ENCODE measurements at regions not wholly inside any gene's neighbourhood (a gene's known extent, or its start where the extent isn't known, plus 50 kb on each side); places are given as distances from the start of the nearest gene placed in this dataset.

GRCh38 chr14:51431741-51432140 lies 191.7 kb downstream of the TMX1 start:
- H2BK120ac ChIP-seq (ENCODE audit: low read depth, low read length): no peak overlapping the region
- H3K4ac ChIP-seq (ENCODE audit: low read length): no peak overlapping the region
- no CpG with 5 or more reads among the region's 1 CpG for whole genome bisulfite sequencing, 2 donors (ENCODE audit: extremely low coverage in 2 of 2, insufficient read length in 2 of 2, insufficient replicate concordance in 1 of 2)
- H3K9me3 ChIP-seq (replicated peaks in 1 of 2; ENCODE audit: control insufficient read depth in 2 of 2, insufficient read depth in 1 of 2, low read depth in 1 of 2, low read length in 2 of 2): no peaks in the 10 kb centered on the region
- no peak overlapping the region for H3K27ac ChIP-seq (replicated peaks; ENCODE audit: low read length)
- H3K4me2 ChIP-seq (ENCODE audit: insufficient read depth, low read length, poor library complexity, severe bottlenecking): no peak overlapping the region
- H3K14ac ChIP-seq (ENCODE audit: low read length): no peak overlapping the region
- H3K23ac ChIP-seq (ENCODE audit: low read depth, low read length, poor library complexity): no peak overlapping the region
- no peak for DNase-seq (ENCODE audit: low spot score)
- H4K8ac ChIP-seq (ENCODE audit: low read depth, low read length): no peak overlapping the region
- H2AFZ ChIP-seq (ENCODE audit: low read length): no peak overlapping the region
- H3K4me3 ChIP-seq (ENCODE audit: low read length in 2 of 2): no peak overlapping the region
- no peak overlapping the region for H2BK5ac ChIP-seq (ENCODE audit: low read length)
- no peak overlapping the region for H2BK12ac ChIP-seq (ENCODE audit: low read length)
- no peak overlapping the region for H3K18ac ChIP-seq (ENCODE audit: low read length)
- H3K4me1 ChIP-seq (ENCODE audit: control insufficient read depth in 2 of 2, insufficient read depth in 1 of 2, low read depth in 1 of 2, low read length in 2 of 2): peaks cover 7 to 35% of the 10 kb centered on the region in 2 donors
- H3K79me1 ChIP-seq (ENCODE audit: low read depth, low read length): no peaks in the 10 kb centered on the region
- H3K9ac ChIP-seq (ENCODE audit: low read depth, low read length, poor library complexity): no peak overlapping the region
- no peak overlapping the region for H4K91ac ChIP-seq (ENCODE audit: low read depth, low read length, poor library complexity)
- H3K27me3 ChIP-seq (ENCODE audit: control insufficient read depth in 3 of 3, insufficient read depth in 3 of 3, low read depth in 1 of 3, low read length in 3 of 3): no peaks in the 10 kb centered on the region
- H2BK15ac ChIP-seq (ENCODE audit: low read length): no peak overlapping the region
- H2AK5ac ChIP-seq (ENCODE audit: low read depth, low read length): no peak overlapping the region
- no peaks in the 10 kb centered on the region for H3K36me3 ChIP-seq (replicated peaks in 1 of 2; ENCODE audit: control insufficient read depth in 2 of 2, insufficient read depth in 2 of 2, low read length in 2 of 2)

GRCh38 chr14:51432302-51432948 lies 192.4 kb downstream of the TMX1 start:
- Histone ChIP-seq H3K27ac (replicated peaks; ENCODE audit: low read length) (no peak overlapping the region), H3K79me1 (ENCODE audit: low read depth, low read length) (no peaks in the 10 kb centered on the region), H3K4me3 (ENCODE audit: low read length in 2 of 2) (no peak overlapping the region), H3K27me3 (ENCODE audit: control insufficient read depth in 3 of 3, insufficient read depth in 3 of 3, low read depth in 1 of 3, low read length in 3 of 3) (no peaks in the 10 kb centered on the region), H3K14ac (ENCODE audit: low read length) (no peak overlapping the region), H4K91ac (ENCODE audit: low read depth, low read length, poor library complexity) (no peak overlapping the region), H2BK15ac (ENCODE audit: low read length) (no peak overlapping the region), H3K9me3 (replicated peaks in 1 of 2; ENCODE audit: control insufficient read depth in 2 of 2, insufficient read depth in 1 of 2, low read depth in 1 of 2, low read length in 2 of 2) (no peaks in the 10 kb centered on the region), H3K9ac (ENCODE audit: low read depth, low read length, poor library complexity) (no peak overlapping the region), H2BK120ac (ENCODE audit: low read depth, low read length) (no peak overlapping the region), H3K36me3 (replicated peaks in 1 of 2; ENCODE audit: control insufficient read depth in 2 of 2, insufficient read depth in 2 of 2, low read length in 2 of 2) (no peaks in the 10 kb centered on the region), H2BK5ac (ENCODE audit: low read length) (no peak overlapping the region), H4K8ac (ENCODE audit: low read depth, low read length) (no peak overlapping the region), H2AK5ac (ENCODE audit: low read depth, low read length) (no peak overlapping the region), H3K18ac (ENCODE audit: low read length) (no peak overlapping the region), H3K4ac (ENCODE audit: low read length) (no peak overlapping the region), H2AFZ (ENCODE audit: low read length) (no peak overlapping the region), H3K23ac (ENCODE audit: low read depth, low read length, poor library complexity) (no peak overlapping the region), H3K4me2 (ENCODE audit: insufficient read depth, low read length, poor library complexity, severe bottlenecking) (no peak overlapping the region), H3K4me1 (ENCODE audit: control insufficient read depth in 2 of 2, insufficient read depth in 1 of 2, low read depth in 1 of 2, low read length in 2 of 2) (peaks cover 7 to 35% of the 10 kb centered on the region in 2 donors), H2BK12ac (ENCODE audit: low read length) (no peak overlapping the region)
- no peak for DNase-seq (ENCODE audit: low spot score)
- no CpG with 5 or more reads among the region's 3 CpGs for WGBS, 2 donors (ENCODE audit: extremely low coverage in 2 of 2, insufficient read length in 2 of 2, insufficient replicate concordance in 1 of 2)

GRCh38 chr14:51436630-51437029 lies 196.6 kb downstream of the TMX1 start:
- H3K27ac ChIP-seq (replicated peaks; ENCODE audit: low read length): no peak overlapping the region
- H2AK5ac ChIP-seq (ENCODE audit: low read depth, low read length): no peak overlapping the region
- H3K4me2 ChIP-seq (ENCODE audit: insufficient read depth, low read length, poor library complexity, severe bottlenecking): no peak overlapping the region
- no peaks in the 10 kb centered on the region for H3K27me3 ChIP-seq (ENCODE audit: control insufficient read depth in 3 of 3, insufficient read depth in 3 of 3, low read depth in 1 of 3, low read length in 3 of 3)
- H3K79me1 ChIP-seq (ENCODE audit: low read depth, low read length): no peaks in the 10 kb centered on the region
- no peak overlapping the region for H2BK15ac ChIP-seq (ENCODE audit: low read length)
- no peak overlapping the region for H3K18ac ChIP-seq (ENCODE audit: low read length)
- H3K23ac ChIP-seq (ENCODE audit: low read depth, low read length, poor library complexity): no peak overlapping the region
- H2BK5ac ChIP-seq (ENCODE audit: low read length): no peak overlapping the region
- no peak overlapping the region for H3K14ac ChIP-seq (ENCODE audit: low read length)
- H3K9ac ChIP-seq (ENCODE audit: low read depth, low read length, poor library complexity): no peak overlapping the region
- no peaks in the 10 kb centered on the region for H3K9me3 ChIP-seq (replicated peaks in 1 of 2; ENCODE audit: control insufficient read depth in 2 of 2, insufficient read depth in 1 of 2, low read depth in 1 of 2, low read length in 2 of 2)
- H3K4me1 ChIP-seq (ENCODE audit: control insufficient read depth in 2 of 2, insufficient read depth in 1 of 2, low read depth in 1 of 2, low read length in 2 of 2): peaks cover 3 to 15% of the 10 kb centered on the region in 2 donors
- no peak for DNase-seq (ENCODE audit: low spot score)
- WGBS, 2 donors (ENCODE audit: extremely low coverage in 2 of 2, insufficient read length in 2 of 2, insufficient replicate concordance in 1 of 2): 100% methylated on average over 1 of the region's 1 CpG; no CpG with 5 or more reads in 1 of the 2 donors
- no peak overlapping the region for H2BK120ac ChIP-seq (ENCODE audit: low read depth, low read length)
- H3K4ac ChIP-seq (ENCODE audit: low read length): no peak overlapping the region
- no peak overlapping the region for H2AFZ ChIP-seq (ENCODE audit: low read length)
- no peak overlapping the region for H3K4me3 ChIP-seq (ENCODE audit: low read length in 2 of 2)
- no peaks in the 10 kb centered on the region for H3K36me3 ChIP-seq (replicated peaks in 1 of 2; ENCODE audit: control insufficient read depth in 2 of 2, insufficient read depth in 2 of 2, low read length in 2 of 2)
- no peak overlapping the region for H4K91ac ChIP-seq (ENCODE audit: low read depth, low read length, poor library complexity)
- H4K8ac ChIP-seq (ENCODE audit: low read depth, low read length): no peak overlapping the region
- H2BK12ac ChIP-seq (ENCODE audit: low read length): no peak overlapping the region

DNA sequence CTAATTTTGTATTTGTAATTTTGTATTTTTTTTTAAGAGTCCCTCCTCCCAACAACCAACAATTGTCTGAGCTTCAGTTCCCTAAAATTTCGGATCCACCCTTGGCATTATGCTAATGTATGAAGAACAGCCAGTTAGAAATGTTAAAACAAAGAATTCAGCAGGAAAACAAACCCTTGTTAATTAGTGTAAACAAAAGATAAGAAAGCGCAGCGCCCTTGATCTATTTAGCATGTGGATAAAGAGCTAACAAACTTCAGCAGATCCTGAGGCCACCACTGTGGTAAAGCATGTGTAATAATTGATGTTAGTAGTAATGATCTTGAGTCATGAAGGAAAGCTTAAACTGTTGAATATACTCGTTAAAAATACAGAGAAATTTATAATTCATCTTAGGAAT lies 199.8 kb downstream of the TMX1 start:
- Histone ChIP-seq H3K9me3 (replicated peaks in 1 of 2; ENCODE audit: control insufficient read depth in 2 of 2, insufficient read depth in 1 of 2, low read depth in 1 of 2, low read length in 2 of 2) (no peaks in the 10 kb centered on the region), H3K4me3 (ENCODE audit: low read length in 2 of 2) (no peak overlapping the region), H2BK5ac (ENCODE audit: low read length) (no peak overlapping the region), H2AK5ac (ENCODE audit: low read depth, low read length) (no peak overlapping the region), H3K36me3 (replicated peaks in 1 of 2; ENCODE audit: control insufficient read depth in 2 of 2, insufficient read depth in 2 of 2, low read length in 2 of 2) (no peaks in the 10 kb centered on the region), H3K18ac (ENCODE audit: low read length) (no peak overlapping the region), H2AFZ (ENCODE audit: low read length) (no peak overlapping the region), H3K9ac (ENCODE audit: low read depth, low read length, poor library complexity) (no peak overlapping the region), H4K91ac (ENCODE audit: low read depth, low read length, poor library complexity) (no peak overlapping the region), H2BK15ac (ENCODE audit: low read length) (no peak overlapping the region), H3K4me1 (ENCODE audit: control insufficient read depth in 2 of 2, insufficient read depth in 1 of 2, low read depth in 1 of 2, low read length in 2 of 2) (no peaks in the 10 kb centered on the region), H3K4ac (ENCODE audit: low read length) (no peak overlapping the region), H2BK12ac (ENCODE audit: low read length) (no peak overlapping the region), H3K27ac (replicated peaks; ENCODE audit: low read length) (no peak overlapping the region), H3K79me1 (ENCODE audit: low read depth, low read length) (no peaks in the 10 kb centered on the region), H3K27me3 (ENCODE audit: control insufficient read depth in 3 of 3, insufficient read depth in 3 of 3, low read depth in 1 of 3, low read length in 3 of 3) (no peaks in the 10 kb centered on the region), H3K14ac (ENCODE audit: low read length) (no peak overlapping the region), H2BK120ac (ENCODE audit: low read depth, low read length) (no peak overlapping the region), H4K8ac (ENCODE audit: low read depth, low read length) (no peak overlapping the region), H3K4me2 (ENCODE audit: insufficient read depth, low read length, poor library complexity, severe bottlenecking) (no peak overlapping the region), H3K23ac (ENCODE audit: low read depth, low read length, poor library complexity) (no peak overlapping the region)
- DNase-seq (ENCODE audit: low spot score): no peak
- WGBS, 2 donors (ENCODE audit: extremely low coverage in 2 of 2, insufficient read length in 2 of 2, insufficient replicate concordance in 1 of 2): no CpG with 5 or more reads among the region's 4 CpGs

Data from neuronal stem cell (in vitro differentiated cells).